Calu3 (cell line): ENCODE measurements at regions not wholly inside any gene's neighbourhood (a gene's known extent, or its start where the extent isn't known, plus 50 kb on each side); places are given as distances from the start of the nearest gene placed in this dataset.

Source experiments
- BruUV-seq: library from RNA; stranded (reverse); fragments of 400-500 nt; replicated peaks from 2 replicates; lab custom pipeline; 2021; lab: Mats Ljungman, UMichigan
- CTCF ChIA-PET: fragments of 300-600 bp; sonication (Branson Sonifier 250); formaldehyde crosslinking; loops from one replicate; lab custom pipeline; 2022; ENCODE audit warnings: antibody characterized with exemption; lab: Charles Lee
- DNase-seq: peaks from one replicate; pipeline ENCODE4 v3.0.0; 2022
- H3K27ac Mint-ChIP-seq: one replicate; pipeline ENCODE4 v1.8.0; 2022; ENCODE audit warnings: mixed read lengths; ENCODE audit not compliant: unreplicated experiment
- H3K27me3 Mint-ChIP-seq: one replicate; pipeline ENCODE4 v1.8.0; 2022; ENCODE audit warnings: mixed read lengths; ENCODE audit not compliant: unreplicated experiment
- H3K36me3 Mint-ChIP-seq: one replicate; pipeline ENCODE4 v1.8.0; 2022; ENCODE audit warnings: mild to moderate bottlenecking, moderate library complexity, mixed read lengths; ENCODE audit not compliant: insufficient read depth, unreplicated experiment
- H3K4me1 Mint-ChIP-seq: one replicate; pipeline ENCODE4 v1.8.0; 2022; ENCODE audit warnings: mild to moderate bottlenecking, low read depth, mixed read lengths; ENCODE audit not compliant: unreplicated experiment
- H3K4me3 Mint-ChIP-seq: one replicate; pipeline ENCODE4 v1.8.0; 2022; ENCODE audit warnings: mild to moderate bottlenecking, low read depth, moderate library complexity, mixed read lengths; ENCODE audit not compliant: unreplicated experiment
- H3K9me3 Mint-ChIP-seq: one replicate; pipeline ENCODE4 v1.8.0; 2022; ENCODE audit warnings: low read depth, mixed read lengths; ENCODE audit not compliant: unreplicated experiment
- intact Hi-C: fragments of 100-400 bp; cut with micrococcal nuclease; formaldehyde crosslinking; loops from one replicate; pipeline ENCODE4 v1.10.0; 2022; ENCODE audit not compliant: unreplicated experiment
- TF ChIP-seq, protein P1 (sequence below): fragments of 200-600 bp; IDR thresholded peaks from one replicate; pipeline ENCODE4 v1.8.0; 2022; ENCODE audit warnings: antibody characterized with exemption; ENCODE audit not compliant: unreplicated experiment

DNA sequence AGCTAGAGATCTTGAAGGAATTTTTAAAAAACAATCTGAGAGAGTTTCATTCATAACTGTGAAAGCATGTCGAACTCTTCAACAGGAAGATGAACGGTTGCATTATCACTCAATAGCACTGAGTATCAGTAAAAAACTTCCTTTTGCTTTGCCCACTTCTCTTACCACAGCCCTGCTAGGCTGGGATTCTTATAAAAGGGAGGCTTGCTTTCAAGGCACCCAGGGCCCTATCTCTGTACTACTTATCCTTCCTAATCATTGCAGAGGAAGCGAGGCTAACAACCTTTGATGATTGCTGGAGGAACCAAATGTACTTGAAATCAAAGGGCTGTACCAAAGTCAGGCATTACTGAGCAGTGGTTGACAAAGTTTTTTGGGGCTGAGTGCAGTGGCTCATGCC, 71.2 kb downstream of the SNRPE start:
- H3K9me3 Mint-ChIP-seq = no peaks in the 10 kb centered on the region
- H3K27ac Mint-ChIP-seq = no peak overlapping the region
- H3K4me3 Mint-ChIP-seq = no peak overlapping the region
- no TSS peak for BruUV-seq
- CTCF ChIA-PET = no interaction called here
- H3K4me1 Mint-ChIP-seq = peaks cover 12% of the 10 kb centered on the region
- intact Hi-C loops = no loop called here
- H3K36me3 Mint-ChIP-seq = no peaks in the 10 kb centered on the region
- DNase-seq = no peak
- TF ChIP-seq, protein P1, sequence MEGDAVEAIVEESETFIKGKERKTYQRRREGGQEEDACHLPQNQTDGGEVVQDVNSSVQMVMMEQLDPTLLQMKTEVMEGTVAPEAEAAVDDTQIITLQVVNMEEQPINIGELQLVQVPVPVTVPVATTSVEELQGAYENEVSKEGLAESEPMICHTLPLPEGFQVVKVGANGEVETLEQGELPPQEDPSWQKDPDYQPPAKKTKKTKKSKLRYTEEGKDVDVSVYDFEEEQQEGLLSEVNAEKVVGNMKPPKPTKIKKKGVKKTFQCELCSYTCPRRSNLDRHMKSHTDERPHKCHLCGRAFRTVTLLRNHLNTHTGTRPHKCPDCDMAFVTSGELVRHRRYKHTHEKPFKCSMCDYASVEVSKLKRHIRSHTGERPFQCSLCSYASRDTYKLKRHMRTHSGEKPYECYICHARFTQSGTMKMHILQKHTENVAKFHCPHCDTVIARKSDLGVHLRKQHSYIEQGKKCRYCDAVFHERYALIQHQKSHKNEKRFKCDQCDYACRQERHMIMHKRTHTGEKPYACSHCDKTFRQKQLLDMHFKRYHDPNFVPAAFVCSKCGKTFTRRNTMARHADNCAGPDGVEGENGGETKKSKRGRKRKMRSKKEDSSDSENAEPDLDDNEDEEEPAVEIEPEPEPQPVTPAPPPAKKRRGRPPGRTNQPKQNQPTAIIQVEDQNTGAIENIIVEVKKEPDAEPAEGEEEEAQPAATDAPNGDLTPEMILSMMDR = no peak
- H3K27me3 Mint-ChIP-seq = peaks cover 44% of the 10 kb centered on the region

DNA sequence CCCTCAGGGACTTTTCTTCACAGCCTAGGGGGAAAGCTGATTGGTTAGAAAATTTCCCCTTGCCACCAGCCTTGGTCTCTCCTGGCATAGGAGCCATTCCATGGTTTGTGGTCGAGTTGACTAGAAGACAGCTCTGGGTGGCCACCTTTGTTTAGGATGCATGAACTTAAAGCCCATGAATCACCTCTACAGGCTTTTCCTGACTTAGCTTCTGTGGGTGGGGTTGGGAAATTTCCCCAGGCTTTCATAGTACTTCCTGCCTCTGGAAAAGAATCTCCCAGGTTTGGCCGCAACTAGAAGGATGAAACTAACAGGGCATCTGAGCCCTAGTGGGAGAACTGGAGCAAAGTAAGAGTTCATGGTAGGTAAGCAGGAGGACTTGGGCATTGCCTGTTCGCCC, 72.6 kb downstream of the SNRPE start:
- peaks cover 55% of the 10 kb centered on the region for H3K27me3 Mint-ChIP-seq
- H3K9me3 Mint-ChIP-seq = no peaks in the 10 kb centered on the region
- H3K4me1 Mint-ChIP-seq = peaks cover 12% of the 10 kb centered on the region
- intact Hi-C loops = no loop called here
- BruUV-seq = no TSS peak
- CTCF ChIA-PET = interaction anchor here (0.6 kb wide), 1 partner anchor 19 kb away, joined by 3 read pairs; no protein-coding TSS in a partner anchor
- no peaks in the 10 kb centered on the region for H3K36me3 Mint-ChIP-seq
- H3K4me3 Mint-ChIP-seq = no peak overlapping the region
- no peak overlapping the region for H3K27ac Mint-ChIP-seq
- DNase-seq = no peak
- TF ChIP-seq, protein P1 = no peak

DNA sequence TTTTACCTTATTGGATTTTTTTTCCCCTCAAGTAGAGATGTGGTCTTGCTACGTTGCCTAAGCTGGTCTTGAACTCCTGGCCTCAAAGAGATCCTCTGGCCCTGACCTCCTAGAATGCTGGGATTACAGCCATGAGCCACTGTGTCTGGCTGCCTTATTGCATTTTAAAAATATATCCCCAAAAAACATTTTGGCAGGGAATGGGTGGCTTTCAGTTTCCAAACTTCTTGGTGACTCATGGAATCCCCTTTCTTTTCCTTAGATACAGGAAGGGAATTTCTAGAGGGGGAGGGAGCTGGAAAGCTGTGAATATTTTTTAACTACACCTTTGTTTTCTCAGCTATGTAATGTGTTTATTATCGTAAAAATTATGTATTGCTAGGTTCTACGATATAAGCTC, 73.3 kb downstream of the SNRPE start:
- peaks cover 6% of the 10 kb centered on the region for H3K4me1 Mint-ChIP-seq
- TF ChIP-seq, protein P1 = no peak
- no peak overlapping the region for H3K27ac Mint-ChIP-seq
- H3K4me3 Mint-ChIP-seq = no peak overlapping the region
- no TSS peak for BruUV-seq
- CTCF ChIA-PET = interaction anchor here (1.0 kb wide), 1 partner anchor 38 kb away, joined by 3 read pairs; no protein-coding TSS in a partner anchor
- H3K9me3 Mint-ChIP-seq = no peaks in the 10 kb centered on the region
- no peak for DNase-seq
- intact Hi-C loops = no loop called here
- H3K36me3 Mint-ChIP-seq = no peaks in the 10 kb centered on the region
- peaks cover 59% of the 10 kb centered on the region for H3K27me3 Mint-ChIP-seq

DNA sequence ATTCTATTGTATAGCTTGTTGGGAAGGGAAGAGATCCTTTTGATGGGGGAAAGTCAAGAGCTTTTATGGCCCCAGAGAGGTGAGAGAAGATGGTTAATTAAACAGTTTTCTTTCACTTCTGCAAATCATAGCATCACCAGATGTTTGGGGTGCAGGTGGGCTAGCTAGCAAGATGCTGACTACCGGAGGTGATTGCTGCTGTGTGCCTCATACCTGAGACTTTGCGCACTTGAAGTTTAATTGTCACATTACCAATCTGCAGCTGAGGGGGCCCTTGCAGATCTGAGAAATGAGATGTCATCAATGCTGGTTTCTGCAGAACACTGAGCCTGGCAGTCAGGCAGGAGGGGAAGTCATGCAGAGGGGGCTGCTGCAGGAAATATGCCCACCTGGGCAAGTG, 73.9 kb downstream of the SNRPE start:
- DNase-seq = no peak
- Mint-ChIP-seq H3K4me1 (no peaks in the 10 kb centered on the region), H3K36me3 (no peaks in the 10 kb centered on the region), H3K4me3 (no peak overlapping the region), H3K9me3 (no peaks in the 10 kb centered on the region), H3K27me3 (peaks cover 65% of the 10 kb centered on the region), H3K27ac (no peak overlapping the region)
- CTCF ChIA-PET = interaction anchor here (0.6 to 1.0 kb wide), 3 partner anchors 38 to 154 kb away, joined by 3 read pairs; no protein-coding TSS in a partner anchor
- BruUV-seq = no TSS peak
- intact Hi-C loops = no loop called here
- TF ChIP-seq, protein P1 = no peak
